ENCODE measurements at regions not wholly inside any gene's neighbourhood (a gene's known extent, or its start where the extent isn't known, plus 50 kb on each side); places are given as distances from the start of the nearest gene placed in this dataset.

GRCh38 chr2:82498777-82499443, 1960.2 kb downstream of the SUCLG1 start:
- H3K9me2 ChIP-seq (replicated peaks; ENCODE audit: insufficient read depth, low read length): no peaks in the 10 kb centered on the region
- no peaks in the 10 kb centered on the region for H3K9me3 ChIP-seq (replicated peaks; ENCODE audit: insufficient read depth, low read length)
- DNase-seq: no peak
- no peaks in the 10 kb centered on the region for H3K4me1 ChIP-seq (ENCODE audit: low read length)
- no peaks in the 10 kb centered on the region for H3K36me3 ChIP-seq (replicated peaks; ENCODE audit: insufficient read depth, low read length)
- H3K27me3 ChIP-seq (replicated peaks; ENCODE audit: insufficient read depth, low read length): no peaks in the 10 kb centered on the region
- H2AFZ ChIP-seq (ENCODE audit: low read length): no peak overlapping the region
- no peaks in the 10 kb centered on the region for H3K79me2 ChIP-seq (ENCODE audit: low read length)
- H4K20me1 ChIP-seq (ENCODE audit: insufficient read depth, low read length): no peaks in the 10 kb centered on the region
- TF ChIP-seq EZH2phosphoT487 (IDR thresholded peaks at IDR 0.05; ENCODE audit: low read length) (no peak), EZH2 (optimal IDR thresholded peaks at IDR 0.05; ENCODE audit: low read depth, low read length) (no peak), CTCF (IDR thresholded peaks at IDR 0.05; ENCODE audit: low read length) (no peak)
- no peaks in the 10 kb centered on the region for H3F3A ChIP-seq (ENCODE audit: insufficient read depth, low read length)
- no peak overlapping the region for H3K4me3 ChIP-seq (ENCODE audit: low read length)
- no peak overlapping the region for H3K9ac ChIP-seq (ENCODE audit: low read length)
- H3K27ac ChIP-seq (ENCODE audit: low read length): no peak overlapping the region
- no peak overlapping the region for H3K4me2 ChIP-seq (ENCODE audit: low read depth, low read length)

DNA sequence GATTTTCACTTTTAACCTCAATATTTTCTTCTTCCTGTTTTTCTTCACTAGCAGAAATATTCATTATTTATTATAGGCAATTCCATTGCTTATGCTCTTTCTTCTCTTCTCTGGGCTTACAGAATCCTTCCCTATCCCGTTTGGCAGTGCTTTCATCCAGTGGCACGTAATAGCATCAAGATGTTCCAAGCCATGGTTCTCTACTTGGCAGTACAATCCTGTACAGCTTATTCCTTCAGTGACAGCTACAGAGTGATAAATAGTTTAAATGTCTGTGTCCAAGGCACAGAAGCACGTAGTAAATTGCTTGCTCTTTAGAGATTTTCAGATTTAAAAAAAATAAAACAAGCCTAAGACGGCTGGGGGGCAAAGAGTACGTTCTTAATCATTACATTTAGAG, 1964.3 kb downstream of the SUCLG1 start:
- Histone ChIP-seq H3K27ac (ENCODE audit: low read length) (no peak overlapping the region), H3K36me3 (replicated peaks; ENCODE audit: insufficient read depth, low read length) (no peaks in the 10 kb centered on the region), H3K4me3 (ENCODE audit: low read length) (no peak overlapping the region), H3F3A (ENCODE audit: insufficient read depth, low read length) (no peaks in the 10 kb centered on the region), H3K9me2 (replicated peaks; ENCODE audit: insufficient read depth, low read length) (no peaks in the 10 kb centered on the region), H3K9ac (ENCODE audit: low read length) (no peak overlapping the region), H3K79me2 (ENCODE audit: low read length) (no peaks in the 10 kb centered on the region), H3K9me3 (replicated peaks; ENCODE audit: insufficient read depth, low read length) (no peaks in the 10 kb centered on the region), H3K4me1 (ENCODE audit: low read length) (0 out of 2 replicates have a peak, but pooled peaks cover 3% of the 10 kb centered on the region), H3K27me3 (replicated peaks; ENCODE audit: insufficient read depth, low read length) (no peaks in the 10 kb centered on the region), H3K4me2 (ENCODE audit: low read depth, low read length) (no peak overlapping the region), H2AFZ (ENCODE audit: low read length) (no peak overlapping the region), H4K20me1 (ENCODE audit: insufficient read depth, low read length) (no peaks in the 10 kb centered on the region)
- no peak for TF ChIP-seq CTCF (IDR thresholded peaks at IDR 0.05; ENCODE audit: low read length)
- TF ChIP-seq EZH2phosphoT487 (IDR thresholded peaks at IDR 0.05; ENCODE audit: low read length): no peak
- TF ChIP-seq EZH2 (optimal IDR thresholded peaks at IDR 0.05; ENCODE audit: low read depth, low read length): no peak
- no peak for DNase-seq

- H3K9me3 ChIP-seq (replicated peaks; ENCODE audit: insufficient read depth, low read length): no peaks in the 10 kb centered on the region
- no peaks in the 10 kb centered on the region for H3F3A ChIP-seq (ENCODE audit: insufficient read depth, low read length)
- 0 out of 2 replicates have a peak, but pooled peaks cover 3% of the 10 kb centered on the region for H3K4me1 ChIP-seq (ENCODE audit: low read length)
- H3K4me3 ChIP-seq (ENCODE audit: low read length): no peak overlapping the region
- no peak overlapping the region for H3K27ac ChIP-seq (ENCODE audit: low read length)
- no peaks in the 10 kb centered on the region for H3K36me3 ChIP-seq (replicated peaks; ENCODE audit: insufficient read depth, low read length)
- no peaks in the 10 kb centered on the region for H3K79me2 ChIP-seq (ENCODE audit: low read length)
- no peak overlapping the region for H3K4me2 ChIP-seq (ENCODE audit: low read depth, low read length)
- no peaks in the 10 kb centered on the region for H3K9me2 ChIP-seq (replicated peaks; ENCODE audit: insufficient read depth, low read length)
- no peak overlapping the region for H2AFZ ChIP-seq (ENCODE audit: low read length)
- TF ChIP-seq EZH2phosphoT487 (IDR thresholded peaks at IDR 0.05; ENCODE audit: low read length) (no peak), EZH2 (optimal IDR thresholded peaks at IDR 0.05; ENCODE audit: low read depth, low read length) (no peak), CTCF (IDR thresholded peaks at IDR 0.05; ENCODE audit: low read length) (no peak)
- no peak overlapping the region for H3K9ac ChIP-seq (ENCODE audit: low read length)
- no peaks in the 10 kb centered on the region for H4K20me1 ChIP-seq (ENCODE audit: insufficient read depth, low read length)
- H3K27me3 ChIP-seq (replicated peaks; ENCODE audit: insufficient read depth, low read length): no peaks in the 10 kb centered on the region
- no peak for DNase-seq
These were observed 1967.5 kb downstream of the SUCLG1 start for GRCh38 chr2:82491591-82491990.
